T-helper 17 cell (primary cell): ENCODE measurements at regions not wholly inside any gene's neighbourhood (a gene's known extent, or its start where the extent isn't known, plus 50 kb on each side); places are given as distances from the start of the nearest gene placed in this dataset.
"Not testable (repeated sequence)": the region's sequence is repeated elsewhere in the genome, so short reads cannot be mapped to it uniquely, and the experiment has no call there.

Experiments
- ATAC-seq: fragments of 150-1000 bp; cut with Tn5 transposase; 2 replicates; pipeline ENCODE4 v1.10.0; 2021; ENCODE audit warnings: mild to moderate bottlenecking, moderate library complexity
- DNase-seq, 3 donors: peaks; one replicate each; pipeline versions ENCODE4 v3.0.0 to v3.0.0-alpha.2; 2020 to 2021
- H3K9me3 ChIP-seq: one replicate; pipeline ENCODE4 v1.7.0; 2013; ENCODE audit warnings: low read length, mild to moderate bottlenecking; ENCODE audit not compliant: control insufficient read depth, poor library complexity, severe bottlenecking
- H3K27ac Mint-ChIP-seq: one replicate; pipeline ENCODE4 v1.8.0; 2022; ENCODE audit warnings: mild to moderate bottlenecking, moderate library complexity, mixed read lengths
- H3K27me3 Mint-ChIP-seq: one replicate; pipeline ENCODE4 v1.8.0; 2022; ENCODE audit warnings: mixed read lengths
- H3K36me3 Mint-ChIP-seq: one replicate; pipeline ENCODE4 v1.8.0; 2022; ENCODE audit warnings: low read depth, mixed read lengths
- H3K4me1 Mint-ChIP-seq: one replicate; pipeline ENCODE4 v1.8.0; 2022; ENCODE audit warnings: mild to moderate bottlenecking, mixed read lengths
- H3K4me3 Mint-ChIP-seq: one replicate; pipeline ENCODE4 v1.8.0; 2022; ENCODE audit warnings: mild to moderate bottlenecking, moderate library complexity, mixed read lengths

GRCh38 chr9:29439961-29440360 lies 1866.7 kb upstream of the C9orf72 start:
- no peaks in the 10 kb centered on the region for H3K9me3 ChIP-seq
- no peak for DNase-seq
- H3K36me3 Mint-ChIP-seq, result no peaks in the 10 kb centered on the region
- no peak overlapping the region for H3K4me3 Mint-ChIP-seq
- ATAC-seq, result no peak
- no peaks in the 10 kb centered on the region for H3K27me3 Mint-ChIP-seq
- no peaks in the 10 kb centered on the region for H3K4me1 Mint-ChIP-seq
- no peak overlapping the region for H3K27ac Mint-ChIP-seq

GRCh38 chr9:29440449-29440848 lies 1867.2 kb upstream of the C9orf72 start:
- H3K9me3 ChIP-seq, result no peaks in the 10 kb centered on the region
- no peaks in the 10 kb centered on the region for H3K36me3 Mint-ChIP-seq
- no peaks in the 10 kb centered on the region for H3K4me1 Mint-ChIP-seq
- no peaks in the 10 kb centered on the region for H3K27me3 Mint-ChIP-seq
- no peak overlapping the region for H3K27ac Mint-ChIP-seq
- H3K4me3 Mint-ChIP-seq, result no peak overlapping the region
- ATAC-seq, result no peak
- DNase-seq, result no peak

DNA sequence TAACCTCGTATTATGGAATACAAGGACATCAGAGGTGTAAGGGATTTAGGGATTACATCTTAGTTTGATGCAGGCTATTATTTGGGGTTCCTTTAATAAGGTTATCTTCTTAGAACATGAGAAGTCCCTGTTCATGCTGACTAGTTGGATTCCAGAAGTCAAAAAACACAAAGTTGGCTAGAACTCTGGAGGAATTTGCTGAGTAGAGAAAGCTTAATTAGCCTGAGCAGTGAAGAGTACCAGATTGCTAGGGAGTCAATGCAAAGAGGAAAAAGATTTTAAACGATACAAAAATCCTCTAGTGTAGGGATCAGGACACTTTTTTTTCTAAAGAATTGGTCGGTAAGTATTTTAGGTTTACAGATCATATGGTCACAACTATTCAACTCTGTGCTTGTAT lies 1872.5 kb upstream of the C9orf72 start:
- H3K27me3 Mint-ChIP-seq, result no peaks in the 10 kb centered on the region
- no peak overlapping the region for H3K4me3 Mint-ChIP-seq
- no peaks in the 10 kb centered on the region for H3K4me1 Mint-ChIP-seq
- H3K27ac Mint-ChIP-seq, result no peak overlapping the region
- DNase-seq (no peak), ATAC-seq (no peak)
- H3K36me3 Mint-ChIP-seq, result no peaks in the 10 kb centered on the region
- H3K9me3 ChIP-seq, result no peaks in the 10 kb centered on the region

DNA sequence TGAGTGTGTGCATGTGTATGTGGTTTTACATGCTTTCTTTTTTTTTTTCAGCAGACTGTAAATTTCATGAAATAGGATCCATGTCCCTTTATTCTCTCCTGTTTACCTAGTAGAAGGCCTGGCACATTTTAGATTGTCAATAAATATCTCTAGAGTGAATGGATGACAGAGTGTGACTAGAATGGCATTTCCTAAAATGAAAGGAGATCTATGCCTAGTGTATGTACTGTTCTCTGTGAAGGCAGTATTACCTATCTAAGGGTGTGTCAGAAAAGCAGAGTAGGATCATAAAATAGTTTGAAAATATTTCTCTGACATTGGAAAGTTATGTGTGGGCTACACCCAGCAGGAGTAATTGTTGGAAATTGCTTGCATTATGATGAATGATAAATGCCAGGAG lies 1876.0 kb upstream of the C9orf72 start:
- ATAC-seq, result no peak
- Mint-ChIP-seq H3K4me1 (no peaks in the 10 kb centered on the region), H3K36me3 (no peaks in the 10 kb centered on the region), H3K4me3 (no peak overlapping the region), H3K27ac (no peak overlapping the region), H3K27me3 (no peaks in the 10 kb centered on the region)
- DNase-seq, result no peak
- no peaks in the 10 kb centered on the region for H3K9me3 ChIP-seq

DNA sequence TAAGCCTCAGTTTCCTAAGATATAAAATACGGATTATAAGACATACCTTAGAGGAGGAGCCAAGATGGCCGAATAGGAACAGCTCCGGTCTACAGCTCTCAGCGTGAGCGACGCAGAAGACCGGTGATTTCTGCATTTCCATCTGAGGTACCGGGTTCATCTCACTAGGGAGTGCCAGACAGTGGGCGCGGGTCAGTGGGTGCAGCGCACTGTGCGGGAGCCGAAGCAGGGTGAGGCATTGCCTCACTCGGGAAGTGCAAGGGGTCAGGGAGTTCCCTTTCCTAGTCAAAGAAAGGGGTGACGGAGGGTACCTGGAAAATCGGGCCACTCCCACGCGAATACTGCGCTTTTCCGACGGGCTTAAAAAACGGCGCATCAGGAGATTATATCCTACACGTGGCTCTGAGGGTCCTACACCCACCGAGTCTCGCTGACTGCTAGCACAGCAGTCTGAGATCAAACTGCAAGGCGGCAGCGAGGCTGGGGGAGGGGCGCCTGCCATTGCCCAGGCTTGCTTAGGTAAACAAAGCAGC lies 1877.1 kb upstream of the C9orf72 start:
- not testable (repeated sequence) for H3K27me3 Mint-ChIP-seq, DNase-seq, H3K4me1 Mint-ChIP-seq, ATAC-seq, H3K27ac Mint-ChIP-seq, H3K9me3 ChIP-seq, H3K4me3 Mint-ChIP-seq, H3K36me3 Mint-ChIP-seq

GRCh38 chr9:29456940-29457339 lies 1883.7 kb upstream of the C9orf72 start:
- H3K36me3 Mint-ChIP-seq, result no peaks in the 10 kb centered on the region
- no peaks in the 10 kb centered on the region for H3K4me1 Mint-ChIP-seq
- H3K27me3 Mint-ChIP-seq, result no peaks in the 10 kb centered on the region
- H3K4me3 Mint-ChIP-seq, result no peak overlapping the region
- ATAC-seq (no peak), DNase-seq (no peak)
- H3K27ac Mint-ChIP-seq, result no peak overlapping the region
- H3K9me3 ChIP-seq, result no peaks in the 10 kb centered on the region

DNA sequence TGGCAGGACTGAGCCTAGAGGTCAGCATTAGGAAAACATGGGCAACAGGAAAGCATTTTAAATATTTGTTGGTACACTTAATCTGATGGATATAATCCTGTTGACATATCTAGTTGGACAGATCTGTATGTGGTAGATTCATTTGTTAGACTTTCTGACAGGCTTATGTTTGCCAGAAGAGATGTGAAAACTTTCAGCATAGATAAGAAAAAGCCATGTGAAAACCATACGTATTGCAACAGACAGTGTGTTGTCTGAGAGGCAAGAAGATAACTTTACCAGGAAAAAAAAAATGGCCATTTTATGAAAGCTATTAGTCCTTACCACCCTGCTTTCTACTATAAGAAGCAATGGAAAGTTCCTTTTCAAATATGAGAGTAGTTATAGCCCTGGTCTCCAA lies 1902.2 kb upstream of the C9orf72 start:
- ATAC-seq (no peak), DNase-seq (no peak)
- no peak overlapping the region for H3K27ac Mint-ChIP-seq
- H3K9me3 ChIP-seq, result no peaks in the 10 kb centered on the region
- no peaks in the 10 kb centered on the region for H3K27me3 Mint-ChIP-seq
- no peak overlapping the region for H3K4me3 Mint-ChIP-seq
- H3K4me1 Mint-ChIP-seq, result no peaks in the 10 kb centered on the region
- no peaks in the 10 kb centered on the region for H3K36me3 Mint-ChIP-seq

- no peaks in the 10 kb centered on the region for H3K27me3 Mint-ChIP-seq
- H3K9me3 ChIP-seq, result no peaks in the 10 kb centered on the region
- H3K4me3 Mint-ChIP-seq, result no peak overlapping the region
- ATAC-seq (no peak), DNase-seq (no peak)
- H3K4me1 Mint-ChIP-seq, result no peaks in the 10 kb centered on the region
- no peaks in the 10 kb centered on the region for H3K36me3 Mint-ChIP-seq
- no peak overlapping the region for H3K27ac Mint-ChIP-seq
These were observed 1938.4 kb upstream of the C9orf72 start for GRCh38 chr9:29511680-29512079.

- ATAC-seq (no peak), DNase-seq (no peak)
- Mint-ChIP-seq H3K27ac (no peak overlapping the region), H3K27me3 (no peaks in the 10 kb centered on the region), H3K36me3 (no peaks in the 10 kb centered on the region), H3K4me3 (no peak overlapping the region), H3K4me1 (no peaks in the 10 kb centered on the region)
- H3K9me3 ChIP-seq, result no peaks in the 10 kb centered on the region
These were observed 1941.1 kb upstream of the C9orf72 start for GRCh38 chr9:29514336-29514735.

GRCh38 chr9:29514862-29515261 lies 1941.6 kb upstream of the C9orf72 start:
- Mint-ChIP-seq H3K4me3 (no peak overlapping the region), H3K27me3 (no peaks in the 10 kb centered on the region), H3K27ac (no peak overlapping the region), H3K4me1 (no peaks in the 10 kb centered on the region), H3K36me3 (no peaks in the 10 kb centered on the region)
- H3K9me3 ChIP-seq, result no peaks in the 10 kb centered on the region
- no peak for ATAC-seq
- DNase-seq, result no peak

GRCh38 chr9:29548436-29548835 lies 1975.2 kb upstream of the C9orf72 start:
- ATAC-seq (no peak), DNase-seq (no peak)
- H3K4me1 Mint-ChIP-seq, result no peaks in the 10 kb centered on the region
- H3K36me3 Mint-ChIP-seq, result no peaks in the 10 kb centered on the region
- H3K27me3 Mint-ChIP-seq, result no peaks in the 10 kb centered on the region
- H3K9me3 ChIP-seq, result no peaks in the 10 kb centered on the region
- H3K4me3 Mint-ChIP-seq, result no peak overlapping the region
- no peak overlapping the region for H3K27ac Mint-ChIP-seq

DNA sequence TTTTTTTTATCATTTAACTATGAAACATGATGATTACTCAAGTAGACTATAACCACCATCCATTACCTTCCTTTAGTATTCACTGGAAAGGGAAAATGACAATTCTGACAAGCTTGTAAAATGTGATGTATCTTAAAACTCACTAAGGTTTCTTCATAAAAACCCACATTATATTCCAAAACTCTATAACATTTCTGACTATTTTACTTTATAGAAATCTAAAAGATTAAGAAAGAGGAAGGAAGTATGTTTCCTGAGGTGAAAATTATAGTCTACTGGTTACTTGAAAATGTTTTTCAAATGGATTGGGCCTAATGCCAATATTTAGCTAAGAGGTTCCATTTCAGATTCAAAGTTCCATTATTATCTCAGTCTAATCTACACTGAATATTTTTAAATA lies 1982.2 kb upstream of the C9orf72 start:
- DNase-seq, result no peak
- no peak overlapping the region for H3K4me3 Mint-ChIP-seq
- ATAC-seq, result no peak
- H3K27me3 Mint-ChIP-seq, result no peaks in the 10 kb centered on the region
- H3K27ac Mint-ChIP-seq, result no peak overlapping the region
- no peaks in the 10 kb centered on the region for H3K36me3 Mint-ChIP-seq
- no peaks in the 10 kb centered on the region for H3K4me1 Mint-ChIP-seq
- H3K9me3 ChIP-seq, result no peaks in the 10 kb centered on the region

- no peaks in the 10 kb centered on the region for H3K36me3 Mint-ChIP-seq
- H3K27ac Mint-ChIP-seq, result no peak overlapping the region
- no peaks in the 10 kb centered on the region for H3K27me3 Mint-ChIP-seq
- no peaks in the 10 kb centered on the region for H3K9me3 ChIP-seq
- no peak overlapping the region for H3K4me3 Mint-ChIP-seq
- no peak for DNase-seq
- no peak for ATAC-seq
- no peaks in the 10 kb centered on the region for H3K4me1 Mint-ChIP-seq
These were observed 1983.0 kb upstream of the C9orf72 start for GRCh38 chr9:29556317-29556716.

DNA sequence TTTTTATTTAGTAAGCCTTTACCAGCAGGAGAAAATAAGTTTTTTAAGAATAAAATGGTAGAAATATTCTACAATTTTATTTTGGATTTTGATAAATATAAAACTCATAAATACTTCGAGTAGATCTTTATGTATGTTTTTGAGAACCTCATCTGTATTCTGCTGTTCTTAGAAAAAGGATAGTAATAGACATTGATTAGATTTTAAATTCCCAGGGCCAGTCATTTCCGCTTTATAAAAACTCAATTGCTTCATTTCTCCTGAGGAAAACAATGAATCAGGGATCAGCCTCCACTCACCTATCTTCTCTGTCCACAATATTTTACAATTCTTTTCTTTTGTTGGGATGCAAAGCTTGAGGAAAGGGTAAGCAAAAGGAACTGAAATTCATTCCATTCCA lies 1983.5 kb upstream of the C9orf72 start:
- no peak overlapping the region for H3K27ac Mint-ChIP-seq
- no peak for DNase-seq
- H3K27me3 Mint-ChIP-seq, result no peaks in the 10 kb centered on the region
- ATAC-seq, result no peak
- no peaks in the 10 kb centered on the region for H3K36me3 Mint-ChIP-seq
- no peaks in the 10 kb centered on the region for H3K4me1 Mint-ChIP-seq
- H3K9me3 ChIP-seq, result no peaks in the 10 kb centered on the region
- H3K4me3 Mint-ChIP-seq, result no peak overlapping the region

- H3K4me3 Mint-ChIP-seq, result no peak overlapping the region
- DNase-seq, result no peak
- H3K4me1 Mint-ChIP-seq, result no peaks in the 10 kb centered on the region
- H3K36me3 Mint-ChIP-seq, result no peaks in the 10 kb centered on the region
- H3K9me3 ChIP-seq, result no peaks in the 10 kb centered on the region
- H3K27me3 Mint-ChIP-seq, result no peaks in the 10 kb centered on the region
- no peak for ATAC-seq
- no peak overlapping the region for H3K27ac Mint-ChIP-seq
These were observed 1991.3 kb upstream of the C9orf72 start for GRCh38 chr9:29564564-29564963.
